ENCODE measurements at regions not wholly inside any gene's neighbourhood (a gene's known extent, or its start where the extent isn't known, plus 50 kb on each side); places are given as distances from the start of the nearest gene placed in this dataset.

DNA sequence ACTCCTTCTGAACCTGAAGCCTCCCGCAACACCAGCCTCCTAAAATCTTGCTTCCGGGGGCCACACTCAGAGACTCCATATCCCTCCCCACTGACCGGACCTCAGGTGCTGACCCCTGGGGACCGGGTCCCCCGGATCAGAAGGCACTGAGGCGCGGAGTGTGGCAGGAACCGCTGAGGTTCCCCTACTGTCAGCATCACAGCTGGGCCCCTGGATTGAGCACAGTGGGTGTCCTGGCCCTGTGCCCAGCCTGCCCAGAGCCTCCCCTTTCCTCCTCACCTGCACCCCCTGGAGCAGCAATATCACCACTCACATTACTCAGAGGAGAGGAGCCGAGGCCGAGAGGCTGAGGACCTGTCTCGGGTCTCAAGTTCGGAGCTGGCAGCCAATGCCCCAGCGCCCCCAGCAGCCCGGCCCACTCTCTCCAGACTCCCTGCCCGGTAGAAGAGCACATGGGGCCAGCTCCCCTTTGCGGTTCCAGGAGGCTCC, 101.2 kb upstream of the EIF5 start:
- POLR2A ChIA-PET (ENCODE audit: unreplicated experiment), result no interaction called here

More for the DNA sequence above, 101.2 kb upstream of the EIF5 start:
- Histone ChIP-seq H3K23ac (ENCODE audit: low read depth, low read length) (no peak overlapping the region), H3K27ac (ENCODE audit: insufficient read depth, low read length) (no peak overlapping the region), H2AK9ac (replicated peaks; ENCODE audit: low read depth, low read length, poor library complexity) (no peak overlapping the region), H3K18ac (ENCODE audit: low read depth, low read length) (no peak overlapping the region), H2BK15ac (ENCODE audit: low read depth, low read length) (no peak overlapping the region), H2BK5ac (ENCODE audit: low read depth, low read length, poor library complexity, severe bottlenecking) (no peak overlapping the region), H3K4me2 (ENCODE audit: low read depth, low read length) (no peak overlapping the region), H3K14ac (replicated peaks; ENCODE audit: low read depth, low read length) (no peak overlapping the region), H4K8ac (ENCODE audit: low read depth in 2 of 2, low read length in 2 of 2) (no peak overlapping the region), H2BK20ac (ENCODE audit: low read depth, low read length) (no peak overlapping the region), H3K4me3 (ENCODE audit: insufficient read depth, low read depth, low read length) (no peak overlapping the region), H2BK120ac (ENCODE audit: low read depth, low read length) (no peak overlapping the region), H3K9me1 (ENCODE audit: insufficient read depth, low read length) (no peaks in the 10 kb centered on the region), H3K9ac (ENCODE audit: low read depth, low read length) (no peak overlapping the region), H4K20me1 (ENCODE audit: insufficient read depth, low read length) (no peaks in the 10 kb centered on the region), H3K4ac (ENCODE audit: low read depth, low read length) (no peak overlapping the region), H3K9me3 (ENCODE audit: control insufficient read depth, insufficient read depth, low read length) (no peaks in the 10 kb centered on the region), H4K5ac (ENCODE audit: low read depth, low read length) (no peak overlapping the region), H2AK5ac (ENCODE audit: low read depth, low read length) (no peak overlapping the region), H4K91ac (ENCODE audit: insufficient read depth, low read depth, low read length) (no peak overlapping the region), H3K79me1 (ENCODE audit: low read depth in 1 of 2, low read length in 2 of 2) (no peaks in the 10 kb centered on the region), H3K36me3 (ENCODE audit: control insufficient read depth, insufficient read depth, low read length) (no peaks in the 10 kb centered on the region), H3K4me1 (ENCODE audit: control insufficient read depth, insufficient read depth, low read length) (no peaks in the 10 kb centered on the region), H2AFZ (replicated peaks; ENCODE audit: low read length, poor library complexity) (no peak overlapping the region), H3K27me3 (ENCODE audit: control insufficient read depth, insufficient read depth, low read length) (peaks cover 15% of the 10 kb centered on the region), H3K56ac (ENCODE audit: extremely low read depth, insufficient read depth, low read length) (no peak overlapping the region)
- dilution Hi-C loops (cut with HindIII; ENCODE audit: low sequenced_read_pairs, unreplicated experiment) (no loop called here), in situ Hi-C loops (cut with MboI; ENCODE audit: low sequenced_read_pairs) (no loop called here), intact Hi-C loops (cut with micrococcal nuclease) (no loop called here)
- CTCF ChIA-PET, result no interaction called here
- DNase-seq (no peak), ATAC-seq (ENCODE audit: low read depth) (no peak)
- 90% methylated on average over 7 of the region's 16 CpGs; no CpG with 5 or more reads in 1 of the 2 experiments for WGBS, 2 experiments (ENCODE audit: extremely low coverage in 2 of 2, insufficient read length in 1 of 2)
- no TSS peak for BruUV-seq (replicated peaks)
- TF ChIP-seq BHLHE40 (IDR thresholded peaks at IDR 0.05; ENCODE audit: low read depth, low read length) (no peak), NFE2L2 (IDR thresholded peaks at IDR 0.05; ENCODE audit: low read depth, low read length) (no peak), FOS (IDR thresholded peaks at IDR 0.05; ENCODE audit: low read depth, low read length) (no peak)
